GM23338 (cell line): ENCODE measurements at regions not wholly inside any gene's neighbourhood (a gene's known extent, or its start where the extent isn't known, plus 50 kb on each side); places are given as distances from the start of the nearest gene placed in this dataset.

Experiments
- ATAC-seq: fragments of 200-7000 bp; cut with Tn5 transposase; 3 replicates; pipeline ENCODE4 v1.9.1; 2020
- DNase-seq: peaks from one replicate; pipeline ENCODE4 v3.0.0-alpha.2; 2015; ENCODE audit warnings: low spot score
- H2AFZ ChIP-seq: fragments of 200-600 bp; sonication (generic); 2 replicates; pipeline ENCODE4 v1.8.0; 2016; ENCODE audit warnings: antibody characterized with exemption, mild to moderate bottlenecking, moderate library complexity
- H3F3A ChIP-seq: fragments of 200-600 bp; sonication (generic); replicated peaks from 2 replicates; pipeline ENCODE4 v1.8.0; 2017; ENCODE audit warnings: antibody characterized with exemption, mixed run types, low read depth
- H3K27ac ChIP-seq: fragments of 200-600 bp; sonication (generic); 2 replicates; pipeline ENCODE4 v1.6.1; 2016; ENCODE audit warnings: low read depth
- H3K27me3 ChIP-seq: fragments of 200-600 bp; sonication (generic); 2 replicates; pipeline ENCODE4 v1.8.0; 2016; ENCODE audit warnings: mild to moderate bottlenecking, mixed run types, moderate library complexity; ENCODE audit not compliant: insufficient read depth
- H3K36me3 ChIP-seq: fragments of 200-600 bp; sonication (generic); 2 replicates; pipeline ENCODE4 v1.8.0; 2016; ENCODE audit warnings: mild to moderate bottlenecking; ENCODE audit not compliant: insufficient read depth
- H3K4me1 ChIP-seq: fragments of 200-600 bp; sonication (generic); 2 replicates; pipeline ENCODE4 v1.8.0; 2016; ENCODE audit warnings: mild to moderate bottlenecking, moderate library complexity; ENCODE audit not compliant: insufficient read depth
- H3K4me2 ChIP-seq: fragments of 200-600 bp; sonication (generic); 2 replicates; pipeline ENCODE4 v1.7.1; 2017; ENCODE audit warnings: mixed run types
- H3K4me3 ChIP-seq: fragments of 200-600 bp; sonication (generic); 2 replicates; pipeline ENCODE4 v1.6.1; 2016; ENCODE audit warnings: mixed run types
- H3K79me2 ChIP-seq: fragments of 200-600 bp; sonication (generic); replicated peaks from 2 replicates; pipeline ENCODE4 v1.8.0; 2017; ENCODE audit warnings: mild to moderate bottlenecking; ENCODE audit not compliant: insufficient read depth
- H3K9me2 ChIP-seq: fragments of 200-600 bp; sonication (generic); 2 replicates; pipeline ENCODE4 v1.8.0; 2017; ENCODE audit not compliant: insufficient read depth
- H4K20me1 ChIP-seq: fragments of 200-600 bp; sonication (generic); replicated peaks from 2 replicates; pipeline ENCODE4 v1.8.0; 2017; ENCODE audit warnings: mild to moderate bottlenecking; ENCODE audit not compliant: insufficient read depth
- H3K27ac Mint-ChIP-seq: 2 replicates; pipeline ENCODE4 v1.8.0; 2020; ENCODE audit warnings: inconsistent platforms, mild to moderate bottlenecking, moderate library complexity, mixed read lengths
- H3K27me3 Mint-ChIP-seq: 3 replicates; pipeline ENCODE4 v1.8.0; 2022; ENCODE audit warnings: low read depth, mild to moderate bottlenecking, moderate library complexity, mixed read lengths, inconsistent platforms; ENCODE audit not compliant: insufficient read depth, poor library complexity
- H3K36me3 Mint-ChIP-seq: 3 replicates; pipeline ENCODE4 v1.8.0; 2021; ENCODE audit warnings: low read depth, mild to moderate bottlenecking, inconsistent platforms, moderate library complexity, mixed read lengths
- H3K4me1 Mint-ChIP-seq: 3 replicates; pipeline ENCODE4 v1.8.0; 2020; ENCODE audit warnings: mild to moderate bottlenecking, inconsistent platforms, mixed read lengths
- H3K4me3 Mint-ChIP-seq: 3 replicates; pipeline ENCODE4 v1.8.0; 2021; ENCODE audit warnings: moderate library complexity, mild to moderate bottlenecking, inconsistent platforms, mixed read lengths
- H3K9me3 Mint-ChIP-seq: 3 replicates; pipeline ENCODE4 v1.8.0; 2020; ENCODE audit warnings: moderate library complexity, mild to moderate bottlenecking, inconsistent platforms, mixed read lengths
- CREB1 ChIP-seq: fragments of 250-450 bp; sonication (Bioruptor Pico); IDR thresholded peaks from 2 replicates; pipeline ENCODE4 v1.5.0; 2020; ENCODE audit warnings: low read depth, mild to moderate bottlenecking, moderate library complexity
- CTCF ChIP-seq, 2 experiments: fragments of 200-600 bp in 1 of 2; sonication (generic) in 1 of 2; conservative IDR thresholded peaks; 2 replicates each; pipeline versions ENCODE4 v1.5.1 to v1.6.1; 2016 to 2017; ENCODE audit warnings: antibody characterized with exemption in 2 of 2, low read depth in 2 of 2, mild to moderate bottlenecking in 2 of 2, moderate library complexity in 1 of 2
- ETS1 ChIP-seq: IDR thresholded peaks from 2 replicates; pipeline ENCODE4 v1.6.1; 2016; ENCODE audit warnings: antibody characterized with exemption
- EZH2 ChIP-seq: fragments of 200-600 bp; sonication (generic); IDR thresholded peaks from one replicate; pipeline ENCODE4 v1.8.0; 2017; ENCODE audit warnings: antibody characterized with exemption, mild to moderate bottlenecking, low read depth; ENCODE audit not compliant: unreplicated experiment
- EZH2phosphoT487 ChIP-seq: fragments of 200-600 bp; sonication (generic); IDR thresholded peaks from one replicate; pipeline ENCODE4 v1.8.1; 2018; ENCODE audit warnings: antibody characterized with exemption; ENCODE audit not compliant: unreplicated experiment
- NANOG ChIP-seq: IDR thresholded peaks from 2 replicates; pipeline ENCODE4 v1.6.1; 2016; ENCODE audit warnings: antibody characterized with exemption, borderline replicate concordance
- POLR2AphosphoS5 ChIP-seq: IDR thresholded peaks from 2 replicates; pipeline ENCODE4 v1.6.1; 2016; ENCODE audit warnings: antibody characterized with exemption, low read depth
- REST ChIP-seq: IDR thresholded peaks from one replicate; pipeline ENCODE4 v1.6.1; 2018; ENCODE audit warnings: antibody characterized with exemption; ENCODE audit not compliant: unreplicated experiment
- ZNF462 ChIP-seq: fragments of 250-450 bp; sonication (Bioruptor Pico); IDR thresholded peaks from 2 replicates; pipeline ENCODE4 v1.5.0; 2020; ENCODE audit warnings: mild to moderate bottlenecking, moderate library complexity

GRCh38 chr5:171711571-171711970, 74.0 kb upstream of the SMIM23 start (continued):
- TF ChIP-seq ZNF462 = no peak
- TF ChIP-seq CTCF (conservative IDR thresholded peaks at IDR 0.05; ENCODE audit: low read depth in 2 of 2) = no peak
- TF ChIP-seq EZH2 = no peak
- no peak for TF ChIP-seq CREB1 (CRISPR knock-in tag)

GRCh38 chr5:171712616-171713015, 73.0 kb upstream of the SMIM23 start:
- ATAC-seq (no peak), DNase-seq (no peak)
- Mint-ChIP-seq H3K27ac (no peak overlapping the region), H3K27me3 (peaks cover 3% of the 10 kb centered on the region), H3K9me3 (no peaks in the 10 kb centered on the region), H3K4me1 (peaks cover 8% of the 10 kb centered on the region), H3K36me3 (no peaks in the 10 kb centered on the region), H3K4me3 (no peak overlapping the region)
- no peaks in the 10 kb centered on the region for H3F3A ChIP-seq
- H3K27me3 ChIP-seq = no peaks in the 10 kb centered on the region
- no peaks in the 10 kb centered on the region for H3K4me1 ChIP-seq
- H3K4me3 ChIP-seq = no peak overlapping the region
- no peaks in the 10 kb centered on the region for H4K20me1 ChIP-seq
- H3K9me2 ChIP-seq = no peaks in the 10 kb centered on the region
- no peaks in the 10 kb centered on the region for H3K36me3 ChIP-seq
- H3K27ac ChIP-seq = no peak overlapping the region
- H3K4me2 ChIP-seq = no peak overlapping the region
- no peaks in the 10 kb centered on the region for H3K79me2 ChIP-seq
- H2AFZ ChIP-seq = no peak overlapping the region
- TF ChIP-seq EZH2phosphoT487 = no peak
- no peak for TF ChIP-seq REST
- TF ChIP-seq NANOG = no peak
- no peak for TF ChIP-seq POLR2AphosphoS5
- no peak for TF ChIP-seq CTCF (conservative IDR thresholded peaks at IDR 0.05; ENCODE audit: low read depth in 2 of 2)
- TF ChIP-seq ETS1 = no peak
